ENCODE measurements at regions not wholly inside any gene's neighbourhood (a gene's known extent, or its start where the extent isn't known, plus 50 kb on each side); places are given as distances from the start of the nearest gene placed in this dataset.

GRCh38 chr12:115640929-115641328, 636.6 kb downstream of the MED13L start:
- Histone ChIP-seq H3K9me3 (ENCODE audit: low read length) (no peaks in the 10 kb centered on the region), H3K9ac (ENCODE audit: low read length) (no peak overlapping the region)

GRCh38 chr12:115639648-115640012, 637.9 kb downstream of the MED13L start:
- TF ChIP-seq MXI1 (conservative IDR thresholded peaks at IDR 0.05; ENCODE audit: poor library complexity, severe bottlenecking), result no peak
- H3K27ac ChIP-seq (ENCODE audit: low read length), result no peak overlapping the region
- H3K9ac ChIP-seq (ENCODE audit: low read length), result no peak overlapping the region
- H4K20me1 ChIP-seq (ENCODE audit: insufficient read depth), result no peaks in the 10 kb centered on the region
- no peaks in the 10 kb centered on the region for H3K9me2 ChIP-seq (ENCODE audit: insufficient read depth, low read length)
- H3K4me2 ChIP-seq (ENCODE audit: low read length), result no peak overlapping the region
- no peak overlapping the region for H3K4me3 ChIP-seq (ENCODE audit: low read length)
- no peaks in the 10 kb centered on the region for H3K9me3 ChIP-seq (ENCODE audit: low read length)
- H3K79me2 ChIP-seq (replicated peaks; ENCODE audit: insufficient read depth, low read length), result no peaks in the 10 kb centered on the region
- H2AFZ ChIP-seq (ENCODE audit: low read depth, low read length), result no peak overlapping the region
- no peaks in the 10 kb centered on the region for H3K36me3 ChIP-seq (ENCODE audit: insufficient read depth, low read length)
- H3F3A ChIP-seq (ENCODE audit: insufficient read depth, low read length, poor library complexity, severe bottlenecking), result no peaks in the 10 kb centered on the region
- no peaks in the 10 kb centered on the region for H3K27me3 ChIP-seq (ENCODE audit: insufficient read depth, low read depth, low read length)

More at GRCh38 chr12:115640929-115641328, 636.6 kb downstream of the MED13L start:
- Histone ChIP-seq H3K27ac (ENCODE audit: low read length) (no peak overlapping the region), H3K4me3 (ENCODE audit: low read length) (no peak overlapping the region), H4K20me1 (ENCODE audit: insufficient read depth) (no peaks in the 10 kb centered on the region), H3K27me3 (ENCODE audit: insufficient read depth, low read depth, low read length) (no peaks in the 10 kb centered on the region), H3K36me3 (ENCODE audit: insufficient read depth, low read length) (no peaks in the 10 kb centered on the region), H3F3A (ENCODE audit: insufficient read depth, low read length, poor library complexity, severe bottlenecking) (no peaks in the 10 kb centered on the region), H3K79me2 (replicated peaks; ENCODE audit: insufficient read depth, low read length) (no peaks in the 10 kb centered on the region), H2AFZ (ENCODE audit: low read depth, low read length) (no peak overlapping the region), H3K4me2 (ENCODE audit: low read length) (no peak overlapping the region), H3K9me2 (ENCODE audit: insufficient read depth, low read length) (no peaks in the 10 kb centered on the region)
- TF ChIP-seq MXI1 (conservative IDR thresholded peaks at IDR 0.05; ENCODE audit: poor library complexity, severe bottlenecking), result no peak
- TF ChIP-seq SMC3 (conservative IDR thresholded peaks at IDR 0.05; ENCODE audit: poor library complexity), result no peak
- no peak for TF ChIP-seq REST (IDR thresholded peaks at IDR 0.05; ENCODE audit: borderline replicate concordance)
- no peak for TF ChIP-seq CTCF (IDR thresholded peaks at IDR 0.05; ENCODE audit: poor library complexity, severe bottlenecking)
- TF ChIP-seq TAF1 (IDR thresholded peaks at IDR 0.05; ENCODE audit: low read depth), result no peak
- no peak for TF ChIP-seq EZH2 (IDR thresholded peaks at IDR 0.05; ENCODE audit: borderline replicate concordance, insufficient read depth, low read length, poor library complexity, severe bottlenecking)
- no peak for TF ChIP-seq POLR2AphosphoS5 (IDR thresholded peaks at IDR 0.05)

- no peaks in the 10 kb centered on the region for H3K36me3 ChIP-seq (ENCODE audit: insufficient read depth, low read length)
- no peak overlapping the region for H3K9ac ChIP-seq (ENCODE audit: low read length)
- no peaks in the 10 kb centered on the region for H3K27me3 ChIP-seq (ENCODE audit: insufficient read depth, low read depth, low read length)
- no peaks in the 10 kb centered on the region for H4K20me1 ChIP-seq (ENCODE audit: insufficient read depth)
- no peaks in the 10 kb centered on the region for H3K9me3 ChIP-seq (ENCODE audit: low read length)
- H3K4me3 ChIP-seq (ENCODE audit: low read length), result no peak overlapping the region
- H3F3A ChIP-seq (ENCODE audit: insufficient read depth, low read length, poor library complexity, severe bottlenecking), result no peaks in the 10 kb centered on the region
- H3K9me2 ChIP-seq (ENCODE audit: insufficient read depth, low read length), result no peaks in the 10 kb centered on the region
- H3K4me2 ChIP-seq (ENCODE audit: low read length), result no peak overlapping the region
- no peak overlapping the region for H2AFZ ChIP-seq (ENCODE audit: low read depth, low read length)
- H3K27ac ChIP-seq (ENCODE audit: low read length), result no peak overlapping the region
- peak; percentile 39 for TF ChIP-seq REST (IDR thresholded peaks at IDR 0.05; ENCODE audit: borderline replicate concordance)
- no peak for TF ChIP-seq EP300 (conservative IDR thresholded peaks at IDR 0.05; ENCODE audit: poor library complexity, severe bottlenecking)
- H3K79me2 ChIP-seq (replicated peaks; ENCODE audit: insufficient read depth, low read length), result no peaks in the 10 kb centered on the region
These were observed 638.5 kb downstream of the MED13L start for GRCh38 chr12:115638733-115639647.
